ENCODE measurements at regions not wholly inside any gene's neighbourhood (a gene's known extent, or its start where the extent isn't known, plus 50 kb on each side); places are given as distances from the start of the nearest gene placed in this dataset.

GRCh38 chr14:57009585-57010515 lies 199.6 kb upstream of the OTX2 start:
- TF ChIP-seq ZNF670 (tag by site-specific recombination; IDR thresholded peaks at IDR 0.05; ENCODE audit: low read depth): no peak
- TF ChIP-seq ZNF621 (tag by site-specific recombination; IDR thresholded peaks at IDR 0.05): no peak
- no peak for TF ChIP-seq CTCF (tag by site-specific recombination; IDR thresholded peaks at IDR 0.05)
- no peak for TF ChIP-seq ZBTB49 (tag by site-specific recombination; IDR thresholded peaks at IDR 0.05; ENCODE audit: low read depth)
- no peak for TF ChIP-seq ZNF140 (tag by site-specific recombination; IDR thresholded peaks at IDR 0.05)
- TF ChIP-seq ZNF138 (tag by site-specific recombination; IDR thresholded peaks at IDR 0.05; ENCODE audit: borderline replicate concordance): no peak
- TF ChIP-seq ZNF530 (tag by site-specific recombination; IDR thresholded peaks at IDR 0.05; ENCODE audit: low read depth): no peak
- TF ChIP-seq PATZ1 (tag by site-specific recombination; IDR thresholded peaks at IDR 0.05): no peak
- TF ChIP-seq ZNF174 (tag by site-specific recombination; IDR thresholded peaks at IDR 0.05): no peak
- no peak for TF ChIP-seq ZNF121 (tag by site-specific recombination; IDR thresholded peaks at IDR 0.05)
- TF ChIP-seq ZNF76 (tag by site-specific recombination; IDR thresholded peaks at IDR 0.05; ENCODE audit: borderline replicate concordance, low read depth): no peak
